HCT116 (cell line): ENCODE measurements at regions not wholly inside any gene's neighbourhood (a gene's known extent, or its start where the extent isn't known, plus 50 kb on each side); places are given as distances from the start of the nearest gene placed in this dataset.

Experiments used
- CEBPB ChIP-seq: IDR thresholded peaks from 2 replicates; pipeline ENCODE4 v1.6.1; 2012; ENCODE audit warnings: low read depth
- EGR1 ChIP-seq: IDR thresholded peaks from 2 replicates; pipeline ENCODE4 v1.6.1; 2012; ENCODE audit warnings: low read depth
- EZH2 ChIP-seq: fragments of 200-600 bp; sonication (generic); IDR thresholded peaks from 2 replicates; pipeline ENCODE4 v1.6.1; 2017; ENCODE audit warnings: antibody characterized with exemption, mixed run types
- EZH2phosphoT487 ChIP-seq: fragments of 200-600 bp; IDR thresholded peaks from 2 replicates; pipeline ENCODE4 v1.6.1; 2018; ENCODE audit warnings: antibody characterized with exemption, borderline replicate concordance
- POLR2A ChIP-seq: IDR thresholded peaks from 2 replicates; pipeline ENCODE4 v1.7.0; 2011; ENCODE audit warnings: borderline replicate concordance; ENCODE audit not compliant: insufficient read depth, insufficient read length; ENCODE audit errors: extremely low read depth
- POLR2AphosphoS5 ChIP-seq: IDR thresholded peaks from 2 replicates; pipeline ENCODE4 v1.6.1; 2011; ENCODE audit warnings: mild to moderate bottlenecking, low read depth, low read length, moderate library complexity
- RAD21 ChIP-seq: IDR thresholded peaks from 2 replicates; pipeline ENCODE4 v1.6.1; 2012; ENCODE audit warnings: low read depth, mild to moderate bottlenecking
- SIN3A ChIP-seq: IDR thresholded peaks from 2 replicates; pipeline ENCODE4 v1.6.1; 2012; ENCODE audit warnings: low read depth
- TCF7L2 ChIP-seq: IDR thresholded peaks from 2 replicates; pipeline ENCODE4 v1.7.0; 2011; ENCODE audit warnings: borderline replicate concordance, inconsistent platforms; ENCODE audit not compliant: insufficient read depth, insufficient read length; ENCODE audit errors: extremely low read depth
- YY1 ChIP-seq: IDR thresholded peaks from 2 replicates; pipeline ENCODE4 v1.6.1; 2011; ENCODE audit warnings: low read length, low read depth, moderate library complexity, mild to moderate bottlenecking; ENCODE audit not compliant: insufficient replicate concordance; ENCODE audit errors: extremely low read depth
- ZNF274 ChIP-seq: fragments of 200-500 bp; sonication (Bioruptor generic); IDR thresholded peaks from 2 replicates; pipeline ENCODE4 v1.6.1; 2014; ENCODE audit warnings: mild to moderate bottlenecking, low read depth, low read length, inconsistent platforms
- TF ChIP-seq, protein P1 (sequence below), 3 experiments: fragments of 200-600 bp in 1 of 3; sonication (generic) in 1 of 3; IDR thresholded peaks in 2 of 3; conservative IDR thresholded peaks in 1 of 3; 2 replicates each; pipeline ENCODE4 v1.5.1; 2012 to 2017; ENCODE audit warnings: low read depth in 2 of 3, low read length in 2 of 3, antibody characterized with exemption in 1 of 3, borderline replicate concordance in 1 of 3, control low read depth in 1 of 3, mild to moderate bottlenecking in 1 of 3, mixed read lengths in 1 of 3, mixed run types in 1 of 3, moderate library complexity in 1 of 3; ENCODE audit not compliant: insufficient read depth in 1 of 3
- TF ChIP-seq, protein P2 (sequence below): IDR thresholded peaks from 2 replicates; pipeline ENCODE4 v1.6.1; 2012; ENCODE audit warnings: low read depth
- TF ChIP-seq, protein P3 (sequence below): IDR thresholded peaks from 2 replicates; pipeline ENCODE4 v1.6.1; 2011; ENCODE audit warnings: mild to moderate bottlenecking, low read length, moderate library complexity; ENCODE audit not compliant: insufficient replicate concordance; ENCODE audit errors: extremely low read depth

DNA sequence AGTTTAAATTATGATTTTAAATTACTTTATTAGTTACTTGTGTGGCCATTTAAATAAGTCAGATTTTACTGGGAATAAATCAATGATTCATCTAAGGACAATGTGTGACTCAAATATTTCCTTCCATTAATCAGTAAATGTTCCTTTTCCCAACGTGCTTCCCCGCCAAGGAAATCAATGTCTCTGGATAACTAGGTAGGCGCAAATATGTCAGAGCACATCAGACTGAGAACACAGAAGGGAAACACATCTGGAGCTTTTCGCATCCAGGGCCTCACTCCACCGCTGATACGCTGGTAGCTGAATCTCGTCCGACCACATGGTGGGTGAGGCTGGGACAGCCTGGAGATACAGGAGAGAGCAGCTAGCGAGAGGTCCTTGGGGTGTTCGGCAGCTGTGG is 56.4 kb upstream of the RPS6KA2 start:
- TF ChIP-seq, protein P1, sequence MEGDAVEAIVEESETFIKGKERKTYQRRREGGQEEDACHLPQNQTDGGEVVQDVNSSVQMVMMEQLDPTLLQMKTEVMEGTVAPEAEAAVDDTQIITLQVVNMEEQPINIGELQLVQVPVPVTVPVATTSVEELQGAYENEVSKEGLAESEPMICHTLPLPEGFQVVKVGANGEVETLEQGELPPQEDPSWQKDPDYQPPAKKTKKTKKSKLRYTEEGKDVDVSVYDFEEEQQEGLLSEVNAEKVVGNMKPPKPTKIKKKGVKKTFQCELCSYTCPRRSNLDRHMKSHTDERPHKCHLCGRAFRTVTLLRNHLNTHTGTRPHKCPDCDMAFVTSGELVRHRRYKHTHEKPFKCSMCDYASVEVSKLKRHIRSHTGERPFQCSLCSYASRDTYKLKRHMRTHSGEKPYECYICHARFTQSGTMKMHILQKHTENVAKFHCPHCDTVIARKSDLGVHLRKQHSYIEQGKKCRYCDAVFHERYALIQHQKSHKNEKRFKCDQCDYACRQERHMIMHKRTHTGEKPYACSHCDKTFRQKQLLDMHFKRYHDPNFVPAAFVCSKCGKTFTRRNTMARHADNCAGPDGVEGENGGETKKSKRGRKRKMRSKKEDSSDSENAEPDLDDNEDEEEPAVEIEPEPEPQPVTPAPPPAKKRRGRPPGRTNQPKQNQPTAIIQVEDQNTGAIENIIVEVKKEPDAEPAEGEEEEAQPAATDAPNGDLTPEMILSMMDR (IDR thresholded peaks at IDR 0.05 in 2 of 3, conservative IDR thresholded peaks at IDR 0.05 in 1 of 3; ENCODE audit: borderline replicate concordance in 1 of 3, insufficient read depth in 1 of 3, low read depth in 2 of 3, low read length in 2 of 3): no peak
- no peak for TF ChIP-seq SIN3A
- TF ChIP-seq YY1: no peak
- no peak for TF ChIP-seq EGR1
- TF ChIP-seq POLR2AphosphoS5: no peak
- no peak for TF ChIP-seq EZH2
- TF ChIP-seq POLR2A: no peak
- TF ChIP-seq TCF7L2: no peak
- TF ChIP-seq RAD21: no peak
- no peak for TF ChIP-seq EZH2phosphoT487
- TF ChIP-seq, protein P2, sequence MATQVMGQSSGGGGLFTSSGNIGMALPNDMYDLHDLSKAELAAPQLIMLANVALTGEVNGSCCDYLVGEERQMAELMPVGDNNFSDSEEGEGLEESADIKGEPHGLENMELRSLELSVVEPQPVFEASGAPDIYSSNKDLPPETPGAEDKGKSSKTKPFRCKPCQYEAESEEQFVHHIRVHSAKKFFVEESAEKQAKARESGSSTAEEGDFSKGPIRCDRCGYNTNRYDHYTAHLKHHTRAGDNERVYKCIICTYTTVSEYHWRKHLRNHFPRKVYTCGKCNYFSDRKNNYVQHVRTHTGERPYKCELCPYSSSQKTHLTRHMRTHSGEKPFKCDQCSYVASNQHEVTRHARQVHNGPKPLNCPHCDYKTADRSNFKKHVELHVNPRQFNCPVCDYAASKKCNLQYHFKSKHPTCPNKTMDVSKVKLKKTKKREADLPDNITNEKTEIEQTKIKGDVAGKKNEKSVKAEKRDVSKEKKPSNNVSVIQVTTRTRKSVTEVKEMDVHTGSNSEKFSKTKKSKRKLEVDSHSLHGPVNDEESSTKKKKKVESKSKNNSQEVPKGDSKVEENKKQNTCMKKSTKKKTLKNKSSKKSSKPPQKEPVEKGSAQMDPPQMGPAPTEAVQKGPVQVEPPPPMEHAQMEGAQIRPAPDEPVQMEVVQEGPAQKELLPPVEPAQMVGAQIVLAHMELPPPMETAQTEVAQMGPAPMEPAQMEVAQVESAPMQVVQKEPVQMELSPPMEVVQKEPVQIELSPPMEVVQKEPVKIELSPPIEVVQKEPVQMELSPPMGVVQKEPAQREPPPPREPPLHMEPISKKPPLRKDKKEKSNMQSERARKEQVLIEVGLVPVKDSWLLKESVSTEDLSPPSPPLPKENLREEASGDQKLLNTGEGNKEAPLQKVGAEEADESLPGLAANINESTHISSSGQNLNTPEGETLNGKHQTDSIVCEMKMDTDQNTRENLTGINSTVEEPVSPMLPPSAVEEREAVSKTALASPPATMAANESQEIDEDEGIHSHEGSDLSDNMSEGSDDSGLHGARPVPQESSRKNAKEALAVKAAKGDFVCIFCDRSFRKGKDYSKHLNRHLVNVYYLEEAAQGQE: no peak
- TF ChIP-seq ZNF274: no peak
- TF ChIP-seq CEBPB: no peak
- TF ChIP-seq, protein P3, sequence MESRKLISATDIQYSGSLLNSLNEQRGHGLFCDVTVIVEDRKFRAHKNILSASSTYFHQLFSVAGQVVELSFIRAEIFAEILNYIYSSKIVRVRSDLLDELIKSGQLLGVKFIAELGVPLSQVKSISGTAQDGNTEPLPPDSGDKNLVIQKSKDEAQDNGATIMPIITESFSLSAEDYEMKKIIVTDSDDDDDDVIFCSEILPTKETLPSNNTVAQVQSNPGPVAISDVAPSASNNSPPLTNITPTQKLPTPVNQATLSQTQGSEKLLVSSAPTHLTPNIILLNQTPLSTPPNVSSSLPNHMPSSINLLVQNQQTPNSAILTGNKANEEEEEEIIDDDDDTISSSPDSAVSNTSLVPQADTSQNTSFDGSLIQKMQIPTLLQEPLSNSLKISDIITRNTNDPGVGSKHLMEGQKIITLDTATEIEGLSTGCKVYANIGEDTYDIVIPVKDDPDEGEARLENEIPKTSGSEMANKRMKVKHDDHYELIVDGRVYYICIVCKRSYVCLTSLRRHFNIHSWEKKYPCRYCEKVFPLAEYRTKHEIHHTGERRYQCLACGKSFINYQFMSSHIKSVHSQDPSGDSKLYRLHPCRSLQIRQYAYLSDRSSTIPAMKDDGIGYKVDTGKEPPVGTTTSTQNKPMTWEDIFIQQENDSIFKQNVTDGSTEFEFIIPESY: no peak
